ENCODE measurements at regions not wholly inside any gene's neighbourhood (a gene's known extent, or its start where the extent isn't known, plus 50 kb on each side); places are given as distances from the start of the nearest gene placed in this dataset.

- TF ChIP-seq RBBP5 (conservative IDR thresholded peaks at IDR 0.05) (no peak), SUPT20H (IDR thresholded peaks at IDR 0.05; ENCODE audit: borderline replicate concordance, control insufficient read depth, low read depth, low read length) (no peak), ZNF274 (IDR thresholded peaks at IDR 0.05; ENCODE audit: insufficient read depth, insufficient read length) (no peak), POLR2A (IDR thresholded peaks at IDR 0.05; ENCODE audit: low read depth, low read length) (no peak), MLLT1 (IDR thresholded peaks at IDR 0.05) (no peak), BMI1 (IDR thresholded peaks at IDR 0.05; ENCODE audit: borderline replicate concordance) (no peak), PBX3 (IDR thresholded peaks at IDR 0.05; ENCODE audit: insufficient replicate concordance, low read depth, low read length) (no peak), PKNOX1 (IDR thresholded peaks at IDR 0.05) (no peak), RELB (IDR thresholded peaks at IDR 0.05; ENCODE audit: low read depth) (no peak), IRF4 (IDR thresholded peaks at IDR 0.05; ENCODE audit: low read depth, low read length) (no peak), RFX5 (IDR thresholded peaks at IDR 0.05; ENCODE audit: low read depth, low read length) (no peak), ATF3 (IDR thresholded peaks at IDR 0.05; ENCODE audit: borderline replicate concordance, extremely low read depth, low read depth, low read length) (no peak)
These were observed 687.6 kb downstream of the FLRT2 start (continued) for GRCh38 chr14:86217523-86217922.
